Cardiac muscle cell (in vitro differentiated cells and primary cell): ENCODE measurements at regions not wholly inside any gene's neighbourhood (a gene's known extent, or its start where the extent isn't known, plus 50 kb on each side); places are given as distances from the start of the nearest gene placed in this dataset.

Source experiments
- DNase-seq, 2 donors: peaks; one replicate each; pipeline versions ENCODE4 v3.0.0 to v3.0.0-alpha.2; 2010 to 2017; ENCODE audit warnings: low read depth in 1 of 2, low spot score in 1 of 2
- H3K27ac ChIP-seq: fragments of 200-600 bp; sonication (generic); 2 replicates; pipeline ENCODE4 v1.5.1; 2016
- H3K27me3 ChIP-seq: fragments of 200-600 bp; sonication (generic); 2 replicates; pipeline ENCODE4 v1.6.0; 2016; ENCODE audit warnings: control low read depth
- H3K36me3 ChIP-seq: fragments of 200-600 bp; sonication (generic); 2 replicates; pipeline ENCODE4 v1.5.1; 2016; ENCODE audit warnings: control low read depth
- H3K4me1 ChIP-seq: fragments of 200-600 bp; sonication (generic); 2 replicates; pipeline ENCODE4 v1.8.1; 2017; ENCODE audit warnings: low read depth, mild to moderate bottlenecking, mixed run types
- H3K4me3 ChIP-seq: fragments of 200-600 bp; sonication (generic); 2 replicates; pipeline ENCODE4 v1.5.1; 2016; ENCODE audit warnings: mild to moderate bottlenecking
- H3K9me3 ChIP-seq: fragments of 200-600 bp; sonication (generic); 2 replicates; pipeline ENCODE4 v1.5.1; 2017; ENCODE audit warnings: low read depth, mild to moderate bottlenecking, control low read depth
- TF ChIP-seq, protein P1 (sequence below): IDR thresholded peaks from 2 replicates; pipeline ENCODE4 v1.5.1; 2012; ENCODE audit warnings: low read depth, mild to moderate bottlenecking, low read length

DNA sequence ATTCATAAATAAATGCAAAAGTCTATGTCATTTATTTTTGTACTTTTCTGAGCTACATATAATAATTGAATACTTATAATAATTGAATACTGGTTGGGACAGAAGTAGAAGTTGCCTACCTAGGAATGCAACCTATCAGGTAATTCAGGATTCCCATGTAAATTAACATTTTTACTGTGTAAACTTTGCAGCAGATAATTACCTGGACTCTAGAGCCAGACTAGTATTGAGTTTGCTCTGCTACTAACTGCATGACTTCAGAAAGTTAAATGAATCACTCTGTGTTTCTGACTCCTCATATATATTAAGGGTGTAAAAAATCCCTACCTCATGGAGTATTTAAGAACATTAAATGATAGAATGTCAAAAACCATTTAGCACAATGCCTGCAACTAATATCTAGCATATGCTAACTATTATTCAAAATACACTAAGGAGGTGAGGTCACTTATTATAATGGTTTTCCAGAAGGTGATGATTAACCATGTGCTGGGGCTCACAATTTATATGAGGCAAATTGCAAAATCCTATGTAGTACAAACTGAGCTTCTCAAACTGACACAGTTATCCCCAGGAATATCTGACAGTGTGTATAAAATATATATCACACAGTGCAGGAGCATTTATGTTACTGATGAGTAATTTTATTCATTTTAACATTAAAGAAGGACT lies 138.1 kb upstream of the ANO3 start:
- no peak for DNase-seq
- no peak overlapping the region for H3K27ac ChIP-seq
- H3K36me3 ChIP-seq, result no peaks in the 10 kb centered on the region
- no peaks in the 10 kb centered on the region for H3K27me3 ChIP-seq
- TF ChIP-seq, protein P1, sequence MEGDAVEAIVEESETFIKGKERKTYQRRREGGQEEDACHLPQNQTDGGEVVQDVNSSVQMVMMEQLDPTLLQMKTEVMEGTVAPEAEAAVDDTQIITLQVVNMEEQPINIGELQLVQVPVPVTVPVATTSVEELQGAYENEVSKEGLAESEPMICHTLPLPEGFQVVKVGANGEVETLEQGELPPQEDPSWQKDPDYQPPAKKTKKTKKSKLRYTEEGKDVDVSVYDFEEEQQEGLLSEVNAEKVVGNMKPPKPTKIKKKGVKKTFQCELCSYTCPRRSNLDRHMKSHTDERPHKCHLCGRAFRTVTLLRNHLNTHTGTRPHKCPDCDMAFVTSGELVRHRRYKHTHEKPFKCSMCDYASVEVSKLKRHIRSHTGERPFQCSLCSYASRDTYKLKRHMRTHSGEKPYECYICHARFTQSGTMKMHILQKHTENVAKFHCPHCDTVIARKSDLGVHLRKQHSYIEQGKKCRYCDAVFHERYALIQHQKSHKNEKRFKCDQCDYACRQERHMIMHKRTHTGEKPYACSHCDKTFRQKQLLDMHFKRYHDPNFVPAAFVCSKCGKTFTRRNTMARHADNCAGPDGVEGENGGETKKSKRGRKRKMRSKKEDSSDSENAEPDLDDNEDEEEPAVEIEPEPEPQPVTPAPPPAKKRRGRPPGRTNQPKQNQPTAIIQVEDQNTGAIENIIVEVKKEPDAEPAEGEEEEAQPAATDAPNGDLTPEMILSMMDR, result no peak
- H3K4me1 ChIP-seq, result no peaks in the 10 kb centered on the region
- no peak overlapping the region for H3K4me3 ChIP-seq
- no peaks in the 10 kb centered on the region for H3K9me3 ChIP-seq

DNA sequence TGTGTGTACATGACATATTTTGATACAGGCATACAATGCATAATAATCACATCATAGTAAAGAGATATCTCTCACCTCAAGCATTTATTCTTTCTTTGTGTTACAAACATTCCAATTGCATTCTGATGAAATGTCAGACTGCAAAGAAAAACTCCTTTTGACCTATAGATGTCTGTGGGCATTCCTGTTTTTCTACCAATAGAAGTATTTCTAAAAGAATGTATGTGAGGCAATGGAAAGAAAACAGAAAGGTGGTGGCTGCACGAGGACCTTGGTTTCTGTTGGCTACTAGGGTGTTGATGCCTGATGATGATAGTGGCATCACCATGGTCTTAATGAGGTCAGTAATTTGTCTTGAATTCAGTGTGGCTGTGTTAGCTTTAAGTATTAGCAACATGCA lies 137.0 kb upstream of the ANO3 start:
- DNase-seq, result no peak
- Histone ChIP-seq H3K36me3 (no peaks in the 10 kb centered on the region), H3K4me3 (no peak overlapping the region), H3K4me1 (no peaks in the 10 kb centered on the region), H3K27ac (no peak overlapping the region), H3K27me3 (no peaks in the 10 kb centered on the region), H3K9me3 (no peaks in the 10 kb centered on the region)
- TF ChIP-seq, protein P1, result no peak

DNA sequence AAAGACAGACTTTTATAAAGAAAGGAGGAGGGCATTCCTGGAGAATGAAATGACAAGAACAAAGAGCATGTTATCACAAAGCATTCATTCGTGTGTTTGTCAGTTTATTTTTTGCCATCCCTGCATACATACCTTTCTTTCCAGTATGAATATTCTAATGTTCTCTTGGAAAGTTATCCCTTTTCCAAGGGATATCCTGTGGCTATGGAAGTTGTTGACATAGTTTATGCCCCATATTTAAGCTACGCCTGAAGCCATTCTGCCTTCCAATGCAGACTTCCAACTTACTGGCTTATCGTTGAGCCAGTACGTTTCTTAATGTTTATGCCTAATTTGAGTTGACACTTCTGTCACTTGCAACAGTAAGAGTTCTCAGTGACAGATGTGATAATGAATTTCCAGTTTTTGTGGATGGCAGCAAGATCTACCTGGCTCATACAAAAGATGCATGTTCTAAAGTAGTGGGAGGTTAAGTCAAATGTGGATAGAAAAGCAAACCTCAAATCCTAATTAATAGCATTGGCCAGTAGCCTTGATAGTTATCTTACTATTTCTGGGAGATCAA lies 133.3 kb upstream of the ANO3 start:
- Histone ChIP-seq H3K36me3 (no peaks in the 10 kb centered on the region), H3K27me3 (no peaks in the 10 kb centered on the region), H3K4me1 (no peaks in the 10 kb centered on the region), H3K27ac (no peak overlapping the region), H3K4me3 (no peak overlapping the region), H3K9me3 (no peaks in the 10 kb centered on the region)
- TF ChIP-seq, protein P1, result no peak
- DNase-seq, result no peak

GRCh38 chr11:26199331-26200095 lies 132.4 kb upstream of the ANO3 start:
- TF ChIP-seq, protein P1, result no peak
- no peak overlapping the region for H3K4me3 ChIP-seq
- H3K36me3 ChIP-seq, result no peaks in the 10 kb centered on the region
- no peaks in the 10 kb centered on the region for H3K27me3 ChIP-seq
- no peaks in the 10 kb centered on the region for H3K9me3 ChIP-seq
- DNase-seq, result peak in 1 of 2 donors; percentile 21
- H3K27ac ChIP-seq, result no peak overlapping the region
- no peaks in the 10 kb centered on the region for H3K4me1 ChIP-seq

GRCh38 chr11:26201411-26201810 lies 130.5 kb upstream of the ANO3 start:
- no peaks in the 10 kb centered on the region for H3K27me3 ChIP-seq
- H3K4me3 ChIP-seq, result no peak overlapping the region
- no peak for DNase-seq
- H3K4me1 ChIP-seq, result no peaks in the 10 kb centered on the region
- no peak overlapping the region for H3K27ac ChIP-seq
- TF ChIP-seq, protein P1, result no peak
- H3K9me3 ChIP-seq, result no peaks in the 10 kb centered on the region
- H3K36me3 ChIP-seq, result no peaks in the 10 kb centered on the region
